ENCODE measurements at regions not wholly inside any gene's neighbourhood (a gene's known extent, or its start where the extent isn't known, plus 50 kb on each side); places are given as distances from the start of the nearest gene placed in this dataset.

DNA sequence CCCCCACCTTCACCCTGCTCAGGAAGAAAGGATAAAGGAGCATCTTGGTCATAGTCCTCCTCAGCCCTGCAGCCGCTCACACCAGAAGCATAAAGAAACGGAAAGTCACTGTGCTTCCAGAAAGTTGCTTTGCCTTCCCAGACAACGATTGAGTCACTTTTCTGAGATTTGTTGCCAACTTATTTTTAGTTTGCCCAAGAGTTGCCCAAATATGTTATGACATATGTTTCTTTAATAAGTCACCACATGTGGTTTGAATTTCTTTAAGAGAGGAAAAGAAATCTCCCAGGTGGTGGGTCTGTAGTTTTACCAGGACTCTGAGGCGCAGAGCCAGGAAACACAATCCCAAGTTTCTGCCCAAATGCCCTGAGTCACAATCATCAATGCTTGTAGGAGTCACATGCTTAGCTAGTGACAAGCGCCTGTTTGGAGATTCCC, 63.4 kb upstream of the LRCH1 start:
- TF ChIP-seq, protein P1, sequence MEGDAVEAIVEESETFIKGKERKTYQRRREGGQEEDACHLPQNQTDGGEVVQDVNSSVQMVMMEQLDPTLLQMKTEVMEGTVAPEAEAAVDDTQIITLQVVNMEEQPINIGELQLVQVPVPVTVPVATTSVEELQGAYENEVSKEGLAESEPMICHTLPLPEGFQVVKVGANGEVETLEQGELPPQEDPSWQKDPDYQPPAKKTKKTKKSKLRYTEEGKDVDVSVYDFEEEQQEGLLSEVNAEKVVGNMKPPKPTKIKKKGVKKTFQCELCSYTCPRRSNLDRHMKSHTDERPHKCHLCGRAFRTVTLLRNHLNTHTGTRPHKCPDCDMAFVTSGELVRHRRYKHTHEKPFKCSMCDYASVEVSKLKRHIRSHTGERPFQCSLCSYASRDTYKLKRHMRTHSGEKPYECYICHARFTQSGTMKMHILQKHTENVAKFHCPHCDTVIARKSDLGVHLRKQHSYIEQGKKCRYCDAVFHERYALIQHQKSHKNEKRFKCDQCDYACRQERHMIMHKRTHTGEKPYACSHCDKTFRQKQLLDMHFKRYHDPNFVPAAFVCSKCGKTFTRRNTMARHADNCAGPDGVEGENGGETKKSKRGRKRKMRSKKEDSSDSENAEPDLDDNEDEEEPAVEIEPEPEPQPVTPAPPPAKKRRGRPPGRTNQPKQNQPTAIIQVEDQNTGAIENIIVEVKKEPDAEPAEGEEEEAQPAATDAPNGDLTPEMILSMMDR (IDR thresholded peaks at IDR 0.05; ENCODE audit: extremely low read depth, missing control alignments): no peak
- DNase-seq (ENCODE audit: low spot score): no peak

DNA sequence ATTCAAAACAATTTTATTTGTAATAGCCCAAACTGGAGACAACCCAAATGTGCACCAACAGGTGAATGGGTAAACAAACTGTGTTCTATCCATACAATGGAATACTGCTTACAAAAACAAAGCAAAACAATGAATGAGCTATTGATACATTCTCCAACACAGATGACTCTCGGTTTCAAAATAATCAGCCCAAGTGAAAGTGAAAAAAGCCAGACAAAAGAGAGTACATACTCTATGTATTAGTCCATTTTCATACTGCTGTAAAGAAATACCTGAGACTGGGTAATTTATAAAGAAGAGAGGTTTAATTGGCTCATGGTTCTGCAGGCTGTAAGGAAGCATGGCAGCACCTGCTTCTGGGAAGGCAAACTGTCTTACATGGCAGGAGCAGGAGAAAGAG, 65.2 kb upstream of the LRCH1 start:
- no peak for DNase-seq (ENCODE audit: low spot score)
- TF ChIP-seq, protein P1 (IDR thresholded peaks at IDR 0.05; ENCODE audit: extremely low read depth, missing control alignments): no peak

DNA sequence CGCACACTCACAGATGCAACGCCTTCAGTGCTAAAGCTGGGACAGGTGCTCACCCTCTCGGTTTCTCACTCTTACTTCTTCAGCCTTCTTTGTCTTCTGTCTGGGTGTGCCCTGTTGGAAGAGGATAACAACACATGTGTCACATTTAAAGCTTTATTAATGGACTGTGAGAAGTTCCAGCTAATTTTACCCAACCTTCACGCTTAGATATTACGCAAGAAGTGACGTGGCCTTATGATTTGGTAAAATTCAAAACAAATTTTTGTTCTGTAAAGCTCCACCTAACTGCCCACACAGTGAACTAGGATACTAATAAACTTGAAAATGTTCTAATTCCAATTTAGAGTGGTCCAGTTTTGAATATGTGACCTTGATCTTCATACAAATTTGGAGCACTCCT, 66.7 kb upstream of the LRCH1 start:
- DNase-seq (ENCODE audit: low spot score): no peak
- TF ChIP-seq, protein P1 (IDR thresholded peaks at IDR 0.05; ENCODE audit: extremely low read depth, missing control alignments): no peak

DNA sequence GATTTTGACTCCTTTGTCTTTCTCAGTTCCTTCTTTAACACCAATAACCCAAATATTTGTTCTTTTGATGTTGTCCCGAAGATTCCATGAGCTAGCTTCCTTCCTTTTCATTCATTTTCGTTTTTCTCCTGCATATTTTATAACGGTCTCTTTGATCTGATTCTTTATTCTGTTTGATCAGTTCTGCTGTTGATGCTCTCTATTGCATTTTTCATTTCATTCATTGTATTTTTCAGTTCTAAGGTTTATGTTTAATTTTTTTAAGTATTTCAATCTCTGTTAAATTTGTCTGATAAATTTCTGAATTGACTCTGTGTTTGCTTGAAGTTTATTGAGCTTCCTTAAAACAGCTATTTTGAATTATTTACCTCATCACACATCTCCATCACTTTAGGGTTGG, 68.4 kb upstream of the LRCH1 start:
- no peak for DNase-seq (ENCODE audit: low spot score)
- TF ChIP-seq, protein P1 (IDR thresholded peaks at IDR 0.05; ENCODE audit: extremely low read depth, missing control alignments): no peak

DNA sequence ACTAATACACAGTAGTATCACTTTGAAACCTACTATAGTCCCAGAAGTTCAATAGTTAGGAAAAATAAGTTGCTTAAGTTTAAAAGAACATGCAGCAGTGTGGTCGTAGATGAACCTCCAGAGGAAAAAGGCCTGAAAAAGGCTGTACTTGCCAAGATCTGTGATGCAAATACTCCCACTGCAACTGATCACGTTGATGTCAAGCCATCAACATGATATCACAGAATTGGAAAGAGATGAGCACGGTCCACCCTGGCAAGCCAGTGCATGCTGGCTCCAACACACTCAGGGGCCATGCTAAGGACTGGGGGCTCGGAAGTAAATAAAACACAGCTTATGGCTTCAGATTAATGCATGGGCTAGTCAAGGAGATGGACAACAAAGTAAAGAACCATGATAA, 71.8 kb upstream of the LRCH1 start:
- TF ChIP-seq, protein P1 (IDR thresholded peaks at IDR 0.05; ENCODE audit: extremely low read depth, missing control alignments): no peak
- DNase-seq (ENCODE audit: low spot score): no peak

DNA sequence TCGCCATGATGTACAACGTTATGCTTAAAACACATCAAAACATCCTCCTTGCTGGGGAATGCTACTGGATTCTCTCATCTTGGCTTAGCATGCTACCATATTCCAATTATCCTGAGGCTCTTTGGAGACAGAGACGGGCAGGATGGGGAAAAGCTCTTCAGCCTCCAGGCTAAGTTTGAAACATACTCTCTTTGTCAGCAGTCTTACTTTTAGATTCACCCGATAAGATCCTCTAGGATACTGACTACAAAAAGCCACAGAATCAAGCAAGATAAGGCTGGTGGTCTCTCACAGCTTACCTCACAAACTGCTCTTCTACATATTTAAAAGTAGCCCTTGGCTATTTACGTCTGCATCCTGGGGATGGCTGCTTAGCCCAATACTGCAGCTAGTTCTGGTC, 72.8 kb upstream of the LRCH1 start:
- no peak for DNase-seq (ENCODE audit: low spot score)
- TF ChIP-seq, protein P1 (IDR thresholded peaks at IDR 0.05; ENCODE audit: extremely low read depth, missing control alignments): no peak

DNA sequence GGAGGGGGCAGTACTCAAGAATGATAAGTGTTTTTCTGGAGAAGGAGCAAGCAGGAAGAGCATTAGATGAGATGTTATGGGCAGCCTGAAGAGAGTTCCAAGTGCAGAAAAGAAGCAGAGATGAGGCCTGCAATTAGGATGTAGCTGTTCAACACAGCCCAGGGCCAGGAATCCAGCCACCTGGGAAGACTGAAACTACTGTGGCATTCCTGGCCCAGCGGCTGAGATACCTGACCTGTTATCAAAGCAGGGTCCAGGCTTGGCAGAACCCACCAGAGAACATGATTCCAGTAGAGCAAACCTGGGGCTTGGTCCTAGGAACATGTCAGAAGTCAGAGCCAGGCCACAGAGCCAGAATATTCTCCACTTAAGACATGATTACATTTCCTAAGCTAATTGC, 73.3 kb upstream of the LRCH1 start:
- no peak for DNase-seq (ENCODE audit: low spot score)
- TF ChIP-seq, protein P1 (IDR thresholded peaks at IDR 0.05; ENCODE audit: extremely low read depth, missing control alignments): no peak
